ENCODE measurements at regions not wholly inside any gene's neighbourhood (a gene's known extent, or its start where the extent isn't known, plus 50 kb on each side); places are given as distances from the start of the nearest gene placed in this dataset.

DNA sequence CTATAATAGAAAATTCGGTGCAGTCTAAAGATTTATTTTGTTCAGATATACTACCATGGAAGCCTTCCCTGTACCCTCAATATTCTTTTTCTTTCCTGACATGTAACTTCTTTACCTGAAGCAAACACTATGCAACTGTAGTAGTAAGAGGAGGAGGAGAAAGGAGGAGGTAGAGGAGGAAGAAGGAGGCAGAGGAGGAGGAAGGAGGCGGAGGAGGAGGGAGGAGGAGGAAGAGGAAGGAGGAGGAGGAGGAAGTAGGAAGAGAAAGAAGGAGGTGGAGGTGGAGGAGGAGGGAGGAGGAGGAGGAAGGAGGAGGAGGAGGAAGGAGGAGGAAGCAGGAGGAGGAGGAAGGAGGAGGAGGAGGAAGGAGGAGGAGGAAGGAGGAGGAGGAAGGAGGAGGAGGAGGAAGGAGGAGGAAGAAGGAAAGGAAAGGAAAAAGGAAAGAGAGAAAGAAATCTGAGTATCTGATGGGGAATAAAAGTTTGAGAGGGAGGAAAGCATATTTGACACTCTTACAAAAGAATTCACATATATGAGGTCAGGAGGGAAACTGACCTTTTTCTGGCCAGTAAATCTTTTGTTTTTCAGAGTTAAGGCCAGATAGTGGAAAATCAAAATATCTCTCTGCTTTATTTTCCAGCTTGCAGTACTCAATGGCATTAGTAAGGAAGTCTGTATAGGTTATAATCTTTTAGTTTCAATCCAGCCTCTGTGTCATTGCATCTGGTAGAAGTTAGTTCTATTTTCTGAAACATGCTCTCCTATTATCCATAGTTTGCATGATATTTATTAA lies 114.5 kb upstream of the LPAR1 start:
- no peak for TF ChIP-seq CTCF (IDR thresholded peaks at IDR 0.05; ENCODE audit: extremely low read depth in 1 of 2, insufficient read depth in 1 of 2, low read depth in 1 of 2, low read length in 2 of 2)
- TF ChIP-seq POLR2AphosphoS5 (IDR thresholded peaks at IDR 0.05; ENCODE audit: insufficient read depth, low read depth, low read length) = no peak
- no peak for TF ChIP-seq EZH2 (IDR thresholded peaks at IDR 0.05; ENCODE audit: borderline replicate concordance, low read depth, low read length, severe bottlenecking)
- no peak for TF ChIP-seq FOS (IDR thresholded peaks at IDR 0.05; ENCODE audit: borderline replicate concordance, insufficient read depth, low read length)
- TF ChIP-seq POLR2A (IDR thresholded peaks at IDR 0.05; ENCODE audit: low read depth, low read length) = no peak

Measured in endothelial cell of umbilical vein (primary cell).